ENCODE measurements at regions not wholly inside any gene's neighbourhood (a gene's known extent, or its start where the extent isn't known, plus 50 kb on each side); places are given as distances from the start of the nearest gene placed in this dataset.

DNA sequence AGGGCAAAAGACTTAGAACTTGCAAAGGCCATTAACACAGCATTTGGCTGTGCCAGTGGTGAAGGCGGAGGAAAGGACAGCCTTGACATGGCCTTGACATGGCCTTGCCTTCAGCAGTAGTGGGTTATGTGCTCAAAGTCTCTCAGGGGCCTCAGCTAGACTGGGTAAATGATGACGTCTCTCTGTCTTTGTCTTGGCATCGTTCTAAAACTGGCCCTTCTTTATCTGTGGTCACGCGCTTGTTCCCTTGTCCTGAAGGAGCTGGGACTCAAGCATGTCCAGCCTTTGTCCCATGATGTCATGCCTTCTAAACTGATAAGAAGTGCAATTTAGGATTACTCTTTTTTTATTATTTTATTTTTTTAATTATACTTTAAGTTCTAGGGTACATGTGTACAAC is 88.7 kb upstream of the ATP10B start:
- no peak for DNase-seq

DNA sequence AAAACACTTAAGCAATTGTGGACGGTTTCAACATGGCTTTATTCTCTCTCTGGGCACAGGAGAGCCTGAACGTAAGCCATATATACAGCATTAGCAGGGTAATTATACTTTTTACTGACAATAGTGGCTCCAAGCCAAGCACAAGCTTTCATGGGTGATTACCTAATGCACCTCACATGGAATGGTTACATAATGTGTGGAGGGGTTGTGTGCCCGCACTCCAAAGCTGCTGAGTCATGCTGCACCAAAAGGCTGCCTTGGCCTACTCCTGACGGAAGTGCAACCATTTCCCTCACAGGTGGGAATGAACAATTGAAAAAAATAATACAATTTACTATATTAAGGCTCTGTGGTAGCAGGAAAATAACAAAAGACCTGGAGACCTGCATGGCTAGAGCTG is 86.5 kb upstream of the ATP10B start:
- DNase-seq = no peak

- DNase-seq = no peak
Observed at GRCh38 chr5:160937570-160937969, 85.6 kb upstream of the ATP10B start.

GRCh38 chr5:160935776-160936175 is 83.8 kb upstream of the ATP10B start:
- no peak for DNase-seq

- DNase-seq = no peak
Observed at GRCh38 chr5:160931283-160931682, 79.3 kb upstream of the ATP10B start.

GRCh38 chr5:160930406-160930805 is 78.4 kb upstream of the ATP10B start:
- DNase-seq = no peak

GRCh38 chr5:160929906-160930305 is 77.9 kb upstream of the ATP10B start:
- DNase-seq = no peak

DNA sequence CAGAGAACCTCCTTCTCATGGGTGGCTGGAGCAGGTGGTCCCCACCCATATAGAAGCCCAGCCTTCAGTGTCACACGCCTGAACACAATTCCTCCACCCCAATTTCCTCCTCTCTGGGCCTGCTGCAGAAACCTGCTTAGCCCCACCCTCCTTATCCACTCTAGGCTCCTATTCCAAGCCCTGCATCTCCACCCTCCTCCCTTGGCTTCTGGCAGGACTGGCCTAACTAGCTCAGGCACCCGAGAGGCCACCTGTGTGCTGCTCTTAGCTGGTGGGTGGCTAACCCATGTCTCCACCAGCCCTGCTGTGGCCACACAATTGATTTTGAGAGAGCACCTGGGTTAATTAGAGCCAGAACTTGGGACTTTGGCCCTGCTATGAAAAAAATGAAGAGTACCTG is 77.3 kb upstream of the ATP10B start:
- DNase-seq = no peak

- DNase-seq = no peak
Observed at GRCh38 chr5:160926428-160926827, 74.4 kb upstream of the ATP10B start.

DNA sequence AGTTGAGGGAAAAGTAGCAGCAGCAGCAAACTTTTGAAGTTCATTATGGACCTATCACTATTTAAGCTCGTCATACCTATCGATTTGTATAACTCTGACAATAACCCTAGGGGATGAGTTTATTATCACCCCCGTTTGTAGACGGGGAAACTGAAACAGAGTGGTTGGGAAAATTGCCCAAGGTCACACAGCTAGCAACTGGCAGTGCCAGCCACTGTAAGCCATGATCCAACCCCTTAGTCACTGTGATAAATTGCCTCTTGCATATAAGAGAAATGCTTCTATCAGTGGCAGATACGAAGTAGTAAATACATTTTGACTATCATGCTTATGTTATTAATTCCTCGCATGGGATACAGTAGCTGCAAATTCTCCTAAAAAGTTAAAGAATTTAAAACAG is 73.3 kb upstream of the ATP10B start:
- no peak for DNase-seq

GRCh38 chr5:160923936-160924710 is 72.1 kb upstream of the ATP10B start:
- DNase-seq = no peak

- DNase-seq = no peak
Observed at GRCh38 chr5:160923411-160923810, 71.4 kb upstream of the ATP10B start.

- no peak for DNase-seq
Observed at GRCh38 chr5:160922311-160922710, 70.3 kb upstream of the ATP10B start.

DNA sequence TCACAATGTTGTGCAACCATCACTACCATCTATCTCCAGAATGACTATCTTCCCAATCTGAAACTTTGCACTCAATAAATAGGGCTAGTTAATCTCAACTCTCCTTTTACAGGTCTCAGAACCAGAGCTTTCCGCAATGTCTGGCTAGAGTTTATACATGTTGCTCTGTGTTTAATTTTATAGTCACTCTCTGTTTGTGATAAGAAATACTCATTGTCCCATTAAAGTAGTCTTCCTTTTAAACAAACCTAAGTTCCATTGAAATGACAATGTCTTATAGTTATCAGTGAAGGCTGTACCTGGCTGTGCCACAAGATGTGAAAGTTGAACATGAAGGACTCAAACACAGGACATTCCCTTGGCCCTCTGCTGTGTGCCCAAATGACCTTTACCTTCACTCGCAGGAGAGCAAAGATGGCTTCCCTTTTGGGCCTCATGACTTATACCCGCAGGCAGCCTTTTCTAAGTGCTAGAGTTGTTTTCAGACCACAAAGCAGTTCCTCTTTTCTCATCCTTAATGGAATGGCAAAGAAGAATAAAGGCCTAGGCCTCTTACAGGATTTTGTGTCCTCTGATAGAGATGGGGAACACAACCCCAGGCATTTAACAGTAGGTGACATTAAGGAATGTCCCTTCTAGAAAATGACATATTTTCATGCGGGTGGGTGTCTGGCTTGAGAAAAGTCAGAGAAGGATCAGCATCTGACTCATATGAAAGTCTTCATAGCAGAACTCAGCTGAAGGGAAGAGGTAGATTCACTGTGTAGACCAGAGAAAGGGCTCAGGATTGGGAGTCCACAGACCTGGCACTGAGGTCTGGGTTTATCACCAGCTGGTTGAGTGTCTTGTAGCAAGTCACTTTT is 69.6 kb upstream of the ATP10B start:
- no peak for DNase-seq

DNA sequence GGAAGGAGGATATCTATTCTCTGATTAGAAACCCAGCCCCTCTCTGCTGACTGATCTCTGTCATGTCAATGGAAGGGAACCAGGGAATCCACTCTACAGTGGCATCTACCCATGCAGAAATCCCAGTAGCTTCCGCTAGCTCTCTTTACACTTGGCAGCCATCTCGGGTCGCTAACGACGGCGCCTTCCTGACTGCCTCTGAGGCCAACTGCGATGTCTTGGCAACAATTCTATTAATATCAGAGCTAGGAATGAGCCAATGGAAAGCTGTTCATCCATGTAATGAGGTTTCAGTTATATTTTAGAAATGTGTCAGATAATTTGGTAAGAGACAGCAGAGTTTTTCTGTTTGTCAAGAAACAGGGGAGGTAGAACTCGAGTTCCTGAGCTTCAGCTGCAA is 67.6 kb upstream of the ATP10B start:
- DNase-seq = no peak

GRCh38 chr5:160918386-160918785 is 66.4 kb upstream of the ATP10B start:
- DNase-seq = no peak

DNA sequence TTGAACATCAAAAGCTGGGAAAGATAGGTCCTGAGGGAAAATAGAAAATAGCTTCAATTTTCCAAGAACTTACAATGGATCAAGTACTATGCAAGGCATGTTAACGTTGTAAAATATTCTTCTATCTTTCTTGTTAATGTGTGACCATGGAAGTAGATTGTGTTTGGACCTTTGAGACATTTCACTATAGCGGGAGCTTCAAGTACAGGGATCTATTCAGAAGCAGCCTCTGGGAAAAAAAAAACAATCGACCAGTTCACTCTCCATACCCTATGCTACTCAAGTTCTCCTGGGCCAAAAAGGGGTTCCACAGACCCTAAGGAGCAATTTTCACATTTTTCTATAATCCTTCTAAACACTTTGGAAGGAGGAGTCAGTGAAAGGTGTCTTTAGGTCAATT is 54.1 kb upstream of the ATP10B start:
- no peak for DNase-seq

GRCh38 chr5:160905285-160905684 is 53.3 kb upstream of the ATP10B start:
- DNase-seq = no peak

DNA sequence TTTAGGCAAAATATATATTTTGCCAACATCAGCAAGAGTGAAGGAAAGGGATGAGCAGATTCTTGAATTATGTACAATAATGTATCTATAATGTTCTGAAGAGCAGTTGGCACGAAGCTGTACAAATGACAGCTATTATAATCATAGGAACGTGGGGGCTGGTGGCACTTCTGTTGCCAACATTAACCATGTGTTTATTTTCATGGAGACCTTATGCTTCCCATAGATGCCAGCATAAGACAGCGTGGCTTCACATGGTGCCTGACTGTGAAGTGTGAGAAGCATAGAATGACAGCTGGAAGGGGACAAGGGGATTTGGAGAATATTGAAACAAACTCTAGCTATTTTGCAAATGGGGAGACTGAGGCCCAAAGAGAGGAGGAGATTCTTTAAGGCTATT is 52.6 kb upstream of the ATP10B start:
- no peak for DNase-seq

- no peak for DNase-seq
Observed at GRCh38 chr5:160903551-160903950, 51.5 kb upstream of the ATP10B start.

- no peak for DNase-seq
Observed at GRCh38 chr5:160903076-160903475, 51.1 kb upstream of the ATP10B start.
